GM19463 (cell line): ENCODE measurements at regions not wholly inside any gene's neighbourhood (a gene's known extent, or its start where the extent isn't known, plus 50 kb on each side); places are given as distances from the start of the nearest gene placed in this dataset.
"Not testable (repeated sequence)": the region's sequence is repeated elsewhere in the genome, so short reads cannot be mapped to it uniquely, and the experiment has no call there.

ENCODE experiments used
- ATAC-seq: cut with Tn5 transposase; IDR thresholded peaks from one replicate; pipeline ENCODE4 v1.9.1; 2021; ENCODE audit warnings: mild to moderate bottlenecking, moderate library complexity; ENCODE audit not compliant: unreplicated experiment

GRCh38 chr1:148386617-148387016, 96.5 kb downstream of the PPIAL4G start:
- ATAC-seq = no peak

- not testable (repeated sequence) for ATAC-seq
Observed at GRCh38 chr1:148386031-148386398, 97.1 kb downstream of the PPIAL4G start.

- ATAC-seq = no peak
Observed at GRCh38 chr1:148385371-148386030, 97.6 kb downstream of the PPIAL4G start.

- ATAC-seq = no peak
Observed at GRCh38 chr1:148383966-148384365, 99.1 kb downstream of the PPIAL4G start.

- no peak for ATAC-seq
Observed at GRCh38 chr1:148379697-148380096, 103.4 kb downstream of the PPIAL4G start.

- ATAC-seq = no peak
Observed at GRCh38 chr1:148379170-148379500, 104.0 kb downstream of the PPIAL4G start.

GRCh38 chr1:148377992-148378391, 105.1 kb downstream of the PPIAL4G start:
- ATAC-seq = not testable (repeated sequence)

GRCh38 chr1:148377045-148377444, 106.1 kb downstream of the PPIAL4G start:
- ATAC-seq = not testable (repeated sequence)

GRCh38 chr1:148374101-148374500, 109.0 kb downstream of the PPIAL4G start:
- no peak for ATAC-seq

GRCh38 chr1:148373192-148373925, 109.7 kb downstream of the PPIAL4G start:
- no peak for ATAC-seq

- no peak for ATAC-seq
Observed at GRCh38 chr1:148372731-148373130, 110.4 kb downstream of the PPIAL4G start.

GRCh38 chr1:148372051-148372726, 110.9 kb downstream of the PPIAL4G start:
- ATAC-seq = not testable (repeated sequence)

GRCh38 chr1:148371551-148371994, 111.5 kb downstream of the PPIAL4G start:
- ATAC-seq = not testable (repeated sequence)

GRCh38 chr1:148370661-148371060, 112.4 kb downstream of the PPIAL4G start:
- ATAC-seq = not testable (repeated sequence)

GRCh38 chr1:148367596-148367995, 115.5 kb downstream of the PPIAL4G start:
- ATAC-seq = no peak

GRCh38 chr1:148366136-148366753, 116.9 kb downstream of the PPIAL4G start:
- ATAC-seq = not testable (repeated sequence)

- not testable (repeated sequence) for ATAC-seq
Observed at GRCh38 chr1:148365151-148365550, 118.0 kb downstream of the PPIAL4G start.

- ATAC-seq = not testable (repeated sequence)
Observed at GRCh38 chr1:148363979-148364378, 119.1 kb downstream of the PPIAL4G start.

GRCh38 chr1:148363439-148363810, 119.7 kb downstream of the PPIAL4G start:
- no peak for ATAC-seq

GRCh38 chr1:148362626-148363438, 120.3 kb downstream of the PPIAL4G start:
- ATAC-seq = no peak

GRCh38 chr1:148362216-148362611, 120.9 kb downstream of the PPIAL4G start:
- ATAC-seq = no peak
